A673 (cell line): ENCODE measurements at regions not wholly inside any gene's neighbourhood (a gene's known extent, or its start where the extent isn't known, plus 50 kb on each side); places are given as distances from the start of the nearest gene placed in this dataset.

ENCODE experiments used
- CTCF ChIP-seq: fragments of 300-800, 200-600 bp; sonication (generic); conservative IDR thresholded peaks from 2 replicates; pipeline ENCODE4 v1.5.1; 2017; ENCODE audit warnings: low read depth, mild to moderate bottlenecking, antibody characterized with exemption, low read length, moderate library complexity, mixed read lengths
- EZH2 ChIP-seq: fragments of 200-600 bp; sonication (generic); IDR thresholded peaks from 2 replicates; pipeline ENCODE4 v1.6.1; 2017; ENCODE audit warnings: borderline replicate concordance, low read depth, mild to moderate bottlenecking, mixed read lengths, antibody characterized with exemption, low read length; ENCODE audit not compliant: poor library complexity, severe bottlenecking

- TF ChIP-seq CTCF (no peak), EZH2 (no peak)
Observed at GRCh38 chr4:157741642-157742041, 431.2 kb downstream of the GASK1B start.
